ENCODE measurements at regions not wholly inside any gene's neighbourhood (a gene's known extent, or its start where the extent isn't known, plus 50 kb on each side); places are given as distances from the start of the nearest gene placed in this dataset.

DNA sequence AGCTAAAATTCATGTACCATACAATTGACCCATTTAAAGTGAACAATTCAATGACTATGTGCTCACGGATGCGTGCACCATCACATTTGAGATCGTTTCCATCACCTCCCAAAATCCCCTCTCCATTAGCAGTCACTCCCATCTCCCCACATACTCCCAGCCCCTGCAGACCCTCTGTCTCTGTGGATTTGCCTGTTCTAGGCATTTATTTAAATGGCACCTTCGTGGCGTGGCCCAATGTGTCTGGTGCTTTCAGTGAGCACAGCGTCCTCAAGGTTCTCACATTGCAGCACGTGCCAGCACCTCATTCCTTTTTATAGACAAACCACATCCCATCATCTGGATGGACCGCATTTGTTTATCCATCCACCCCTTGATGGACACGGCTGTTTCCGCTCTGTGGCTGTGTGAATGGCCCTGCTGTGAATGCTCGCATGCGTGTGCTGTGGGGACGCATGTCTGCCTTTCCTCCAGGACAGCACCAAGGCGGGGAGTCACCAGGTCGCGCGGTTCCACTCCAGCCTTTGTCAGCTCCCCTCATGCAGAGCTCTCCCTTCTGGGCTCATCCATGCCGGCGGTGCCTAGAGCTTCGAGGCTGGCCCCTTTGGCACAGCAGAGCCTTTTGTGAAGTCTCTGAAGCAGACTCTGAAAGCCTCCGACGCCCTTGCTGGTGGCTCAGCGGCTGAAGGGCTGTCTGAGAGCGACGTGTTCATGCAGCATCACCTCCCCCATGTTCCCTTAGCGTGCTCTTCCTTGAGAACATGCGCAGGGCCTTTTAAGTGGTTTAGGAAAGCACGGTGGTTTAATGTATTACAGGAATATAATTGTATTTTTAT lies 184.4 kb downstream of the KIF26A start:
- DNase-seq = no peak

DNA sequence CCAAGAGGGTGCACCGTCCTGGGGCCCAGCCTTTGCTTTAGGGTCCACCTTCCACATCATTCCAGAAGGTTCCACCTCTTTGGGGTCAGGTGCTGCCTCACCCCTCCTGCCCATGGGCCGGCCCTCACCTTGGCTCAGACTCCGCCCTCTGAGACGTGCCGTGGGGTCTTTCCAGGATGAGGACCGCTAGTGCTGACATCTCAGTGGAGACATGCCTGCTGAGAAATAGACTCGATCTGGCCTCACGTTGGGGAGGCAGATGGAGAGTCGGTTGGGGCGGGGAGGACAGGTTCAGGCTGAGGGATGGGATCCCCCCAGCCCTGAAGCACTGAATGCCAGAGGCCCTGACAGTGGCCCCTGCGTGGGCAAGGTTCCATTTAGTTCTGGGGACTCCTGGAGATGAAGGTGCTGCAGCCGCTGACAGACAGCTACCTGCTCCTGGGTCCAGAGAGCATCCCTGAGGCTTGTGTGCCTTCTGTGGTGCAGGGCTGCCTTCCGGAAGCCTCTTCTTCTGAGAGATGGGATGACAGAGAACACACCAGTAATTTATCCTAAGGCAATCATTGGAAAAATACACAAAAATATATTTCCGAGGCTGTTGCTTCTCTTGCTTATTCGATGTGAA lies 185.3 kb downstream of the KIF26A start:
- no peak for DNase-seq

DNA sequence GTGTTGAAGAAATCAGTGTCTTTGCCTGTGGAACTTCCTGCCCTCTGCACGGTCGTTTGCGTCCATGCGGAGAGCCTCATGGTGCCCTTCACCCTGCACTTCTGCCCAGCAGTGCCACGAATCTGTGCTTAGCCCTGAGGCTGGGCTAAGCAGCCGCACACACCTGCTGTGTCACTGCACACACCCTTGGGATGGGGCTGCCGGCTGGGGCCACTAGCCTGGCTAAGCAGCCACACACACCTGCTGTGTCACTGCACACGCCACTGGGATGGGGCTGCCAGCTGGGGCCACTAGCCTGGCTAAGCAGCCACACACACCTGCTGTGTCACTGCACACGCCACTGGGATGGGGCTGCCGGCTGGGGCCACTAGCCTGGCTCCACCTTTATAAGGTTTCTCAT lies 188.5 kb downstream of the KIF26A start:
- no peak for DNase-seq

DNA sequence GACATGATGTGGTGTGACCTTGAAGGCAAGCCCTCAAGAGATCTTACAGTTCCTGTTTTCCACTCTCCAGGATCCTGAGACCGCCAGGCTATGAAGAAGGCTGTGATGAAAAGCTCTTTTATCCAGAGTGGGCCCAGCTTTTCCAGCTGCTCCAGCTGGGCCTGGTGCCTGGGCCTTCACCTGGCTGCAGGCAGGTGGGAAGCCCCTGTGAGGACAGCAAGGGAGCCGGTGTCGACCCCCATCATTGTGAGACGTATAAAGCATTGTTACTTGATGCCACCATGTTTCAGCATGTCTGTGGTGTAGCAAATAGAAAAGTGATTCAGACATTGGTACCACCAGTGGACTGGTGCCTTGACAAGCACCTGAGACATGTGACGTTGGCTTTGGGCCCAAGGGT lies 190.2 kb downstream of the KIF26A start:
- DNase-seq = no peak

DNA sequence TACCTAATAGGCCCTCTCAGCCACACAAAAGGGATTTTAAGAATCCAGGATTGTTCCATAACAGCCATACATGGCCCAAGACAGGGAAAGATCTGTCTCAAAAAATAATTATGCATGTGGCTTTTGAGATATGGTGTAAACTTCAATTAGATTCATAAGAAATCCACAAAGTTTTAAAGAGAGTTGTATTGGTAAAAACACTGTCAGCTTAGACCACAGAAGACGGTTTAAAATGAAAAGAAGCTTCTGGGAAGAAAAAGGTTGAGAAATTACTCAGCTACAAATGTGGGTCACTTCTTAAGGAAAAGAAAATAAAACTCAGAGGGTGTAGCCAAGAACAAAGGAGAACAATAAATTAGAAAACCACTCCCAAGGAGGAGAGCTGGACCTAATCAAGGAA lies 191.4 kb downstream of the KIF26A start:
- no peak for DNase-seq

DNA sequence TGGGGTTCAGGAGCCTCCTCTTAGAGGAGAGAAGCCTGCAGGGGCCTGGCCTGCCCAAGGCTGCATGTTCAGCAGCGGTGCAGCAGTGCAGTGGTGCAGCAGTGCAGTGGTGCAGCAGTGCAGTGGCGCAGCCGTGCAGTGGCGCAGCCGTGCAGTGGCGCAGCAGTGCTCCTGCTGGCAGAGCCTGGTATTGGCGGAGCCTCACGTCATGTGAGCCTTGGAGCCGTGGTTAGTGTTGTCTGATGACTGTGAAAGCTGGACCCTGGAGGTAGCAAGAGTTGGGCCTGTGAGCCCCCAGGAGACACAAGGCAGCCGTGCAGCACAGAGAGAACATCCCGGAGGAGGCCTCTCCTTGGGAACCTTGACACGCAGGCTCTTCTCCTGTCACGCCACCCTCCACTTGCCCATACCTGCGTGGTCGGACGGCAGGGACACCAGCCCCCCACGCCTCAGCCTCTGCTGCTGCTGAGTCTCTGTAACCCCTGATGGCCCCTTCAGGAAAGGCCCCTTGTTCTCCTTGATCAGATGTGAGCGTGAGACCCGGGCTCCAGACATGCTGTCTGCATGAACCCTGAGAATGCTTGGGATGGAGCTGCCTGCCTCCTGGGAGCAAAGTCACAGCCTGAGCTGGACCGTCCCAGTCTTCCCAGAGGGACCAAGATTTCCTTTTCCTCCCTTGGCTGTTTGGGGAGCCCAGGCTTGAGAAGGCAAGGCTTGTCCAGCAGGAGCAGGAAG lies 193.7 kb downstream of the KIF26A start:
- DNase-seq = no peak

DNA sequence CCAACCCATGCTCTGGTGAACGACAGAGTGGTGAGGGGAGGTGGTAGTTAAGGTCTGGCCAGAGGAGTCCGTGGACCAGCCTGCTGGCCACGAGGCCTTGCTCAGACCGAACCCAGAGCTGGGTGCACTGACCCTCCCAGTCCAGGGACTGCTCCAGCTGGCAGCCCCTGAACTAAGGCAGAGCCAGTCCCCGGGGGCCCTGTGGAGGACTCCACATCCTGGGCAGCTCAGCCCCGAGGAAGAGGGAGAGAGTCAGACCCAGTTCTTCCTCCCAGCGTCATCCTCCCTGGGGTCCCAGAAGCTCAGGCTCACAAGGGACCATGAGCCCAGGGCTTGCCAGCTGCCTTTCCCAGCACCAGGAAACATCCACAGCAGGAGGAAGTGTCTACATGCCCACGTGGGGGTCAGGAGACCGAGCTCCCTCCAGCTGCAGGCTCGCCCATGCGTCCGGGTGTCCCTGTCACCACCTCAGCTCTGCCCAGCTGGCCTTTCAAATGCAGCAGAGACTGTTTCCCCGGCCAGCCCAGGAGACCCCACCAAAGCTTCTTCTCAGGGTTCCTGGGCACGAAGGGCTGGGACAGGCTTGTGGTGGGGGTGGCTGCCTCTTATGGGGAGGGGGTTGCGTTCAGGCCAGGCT lies 194.4 kb downstream of the KIF26A start:
- DNase-seq = no peak

DNA sequence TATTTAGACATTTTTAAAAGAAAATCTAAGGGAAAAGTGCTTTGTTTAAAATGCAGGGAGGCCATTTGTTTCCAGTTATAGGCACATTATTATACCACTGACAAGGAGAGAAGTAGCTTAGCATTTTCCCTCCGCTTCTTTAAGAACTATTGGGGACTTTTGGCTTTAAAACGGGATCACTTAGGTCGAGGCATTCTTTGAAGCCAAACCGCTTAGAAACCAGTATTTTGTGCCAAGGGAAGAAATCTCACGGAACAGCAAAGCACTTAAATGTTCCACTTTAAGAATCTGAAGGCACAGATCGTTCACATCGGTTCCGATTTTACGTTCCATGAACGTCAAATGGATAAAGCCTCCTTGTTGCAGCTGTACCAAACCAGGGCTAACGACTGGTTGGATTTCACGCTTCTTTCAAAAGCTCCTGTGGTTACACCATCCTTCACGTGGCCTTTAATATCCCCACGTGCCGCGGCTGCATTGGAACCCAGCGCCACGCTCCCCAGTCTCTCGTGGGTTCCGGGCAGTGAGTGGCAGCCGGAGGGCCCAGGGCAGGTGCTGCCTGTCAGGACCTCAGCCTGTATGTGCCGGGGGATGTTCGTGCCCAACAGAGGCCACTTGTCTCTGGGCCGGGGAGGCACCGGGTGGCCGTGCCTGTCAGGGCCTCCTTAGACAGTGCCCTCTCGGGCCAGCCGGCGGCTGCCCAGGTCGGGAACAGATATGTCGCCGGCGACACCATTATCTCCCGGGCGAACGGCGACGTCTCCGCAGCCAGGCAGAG lies 195.4 kb downstream of the KIF26A start:
- no peak for DNase-seq

DNA sequence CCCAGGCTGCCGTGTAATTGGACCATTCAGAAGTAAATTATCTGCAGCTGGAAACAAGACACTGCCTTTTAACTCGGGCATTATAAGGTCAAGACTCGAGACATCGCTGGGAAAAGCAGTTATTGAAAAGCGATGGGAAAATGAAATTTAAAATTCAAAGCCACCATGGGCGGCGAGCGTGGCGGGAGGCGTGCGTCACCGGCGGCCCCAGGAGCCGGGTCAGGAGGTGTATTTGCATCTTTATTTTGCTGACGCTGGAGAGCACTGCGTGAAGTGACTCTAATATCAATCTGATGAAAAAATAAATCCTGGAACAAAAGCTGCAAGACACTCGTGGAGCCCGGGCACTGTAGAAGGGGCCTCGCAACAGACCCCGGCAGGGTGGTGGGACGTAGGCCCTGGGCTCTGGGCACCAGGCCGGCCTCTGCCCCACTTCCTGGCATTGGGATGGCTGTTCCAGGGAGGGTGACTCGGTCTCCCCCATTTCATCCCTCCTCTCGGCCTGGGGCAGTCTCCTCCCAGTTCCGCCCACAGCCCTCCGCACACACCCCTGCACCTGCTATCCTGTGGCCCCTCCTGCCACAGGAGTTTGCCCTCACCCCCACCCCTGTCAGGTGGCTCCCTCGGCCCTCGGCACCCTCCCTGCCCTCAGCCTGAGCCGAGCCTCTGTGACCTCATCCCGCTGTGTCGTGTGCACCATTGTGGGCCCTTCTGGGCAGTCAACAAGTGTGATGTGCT lies 196.2 kb downstream of the KIF26A start:
- DNase-seq = no peak

DNA sequence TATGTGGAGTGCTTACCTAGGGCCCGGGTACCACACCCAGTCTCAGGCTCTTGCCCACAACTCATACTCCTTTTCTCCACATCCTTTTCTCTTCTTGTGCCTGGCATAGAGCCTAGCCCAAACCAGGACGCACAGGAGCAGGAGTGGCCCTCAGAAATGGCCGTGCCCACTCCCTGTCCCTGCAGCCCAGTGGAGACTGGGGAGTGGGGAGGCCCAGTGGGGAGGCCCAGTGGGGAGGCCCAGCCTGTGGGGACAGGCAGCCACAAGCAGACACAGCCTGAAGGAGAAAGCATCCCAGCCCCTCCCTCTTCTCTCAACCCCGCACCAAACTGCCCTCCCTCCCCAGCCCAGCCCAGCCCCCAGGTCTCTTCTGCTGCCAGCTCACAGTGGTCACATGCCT lies 196.8 kb downstream of the KIF26A start:
- no peak for DNase-seq

DNA sequence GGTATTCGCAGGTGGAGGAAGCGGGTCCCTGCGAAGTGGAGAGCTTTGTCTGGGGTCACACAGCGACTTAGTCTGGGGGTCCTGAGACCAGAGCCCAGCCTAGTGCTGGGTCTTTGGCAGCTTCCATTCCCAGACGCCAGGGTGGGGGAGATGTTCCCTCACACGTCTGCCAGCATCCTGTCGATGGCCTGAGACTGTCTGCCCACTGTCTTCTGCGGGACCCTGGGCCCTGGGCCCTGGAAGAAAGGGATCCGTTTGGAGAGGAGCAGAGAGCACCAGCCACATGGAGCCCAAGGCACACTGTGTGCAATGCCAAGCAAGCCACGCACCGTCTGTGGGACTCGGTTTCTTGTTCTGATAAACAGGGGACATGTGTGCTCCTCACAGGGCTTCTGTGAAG lies 197.2 kb downstream of the KIF26A start:
- DNase-seq = no peak

DNA sequence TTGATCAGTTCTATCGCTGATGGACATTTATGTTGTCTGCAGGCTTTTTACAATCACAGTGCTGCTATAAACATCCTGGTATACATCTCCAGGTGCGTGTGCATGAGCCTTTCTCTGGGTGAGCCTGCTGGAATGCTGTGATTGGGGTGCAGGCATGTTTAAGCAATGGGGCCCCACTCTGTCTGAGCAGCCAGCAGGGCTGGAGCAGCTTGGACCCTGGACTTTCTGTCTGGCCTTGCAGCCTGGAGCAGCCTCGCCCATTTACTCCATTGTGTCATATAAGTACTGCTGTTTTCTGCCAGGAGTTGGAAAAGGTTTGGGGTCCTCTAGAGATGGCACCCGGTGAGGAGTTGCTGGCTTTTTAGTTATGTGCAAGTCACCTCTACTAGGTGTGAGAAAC lies 199.0 kb downstream of the KIF26A start:
- no peak for DNase-seq

DNA sequence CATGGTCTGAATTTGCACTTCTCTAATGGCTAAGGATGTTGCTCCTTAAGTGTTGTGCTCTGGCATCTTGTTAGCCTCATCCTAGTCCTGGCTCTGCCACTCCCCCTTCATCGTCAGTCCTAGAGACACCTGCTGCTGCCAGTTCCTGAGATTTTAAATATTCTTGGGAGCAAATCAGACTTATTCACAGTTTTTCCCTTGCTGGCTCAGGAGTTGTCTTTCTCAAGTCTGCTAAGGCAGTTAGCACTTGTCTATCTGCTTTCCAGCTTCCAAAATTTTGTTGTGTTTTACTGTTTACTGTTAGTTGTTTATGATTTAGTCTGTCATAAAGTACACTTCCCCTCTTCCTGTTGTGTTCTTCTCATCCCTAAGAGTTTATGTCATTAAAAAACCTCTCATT lies 201.0 kb downstream of the KIF26A start:
- DNase-seq = no peak

DNA sequence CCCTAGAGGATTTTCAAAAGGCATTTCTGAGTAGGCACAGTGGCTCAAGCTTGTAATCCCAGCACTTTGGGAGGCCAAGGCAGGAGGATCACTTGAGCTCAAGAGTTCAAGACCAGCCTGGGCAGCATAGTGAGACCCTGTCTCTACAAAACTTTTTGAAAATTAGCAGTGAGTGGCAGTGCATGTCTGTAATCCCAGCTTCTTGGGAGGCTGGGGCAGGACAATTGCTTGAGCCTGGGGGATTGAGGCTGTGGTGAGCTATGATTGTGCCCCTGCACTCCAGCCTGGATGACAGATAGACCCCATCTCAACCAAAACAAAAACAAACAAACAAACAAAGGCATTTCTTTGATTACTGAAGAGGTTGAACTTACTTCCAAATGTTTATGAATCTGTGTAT lies 201.4 kb downstream of the KIF26A start:
- no peak for DNase-seq

DNA sequence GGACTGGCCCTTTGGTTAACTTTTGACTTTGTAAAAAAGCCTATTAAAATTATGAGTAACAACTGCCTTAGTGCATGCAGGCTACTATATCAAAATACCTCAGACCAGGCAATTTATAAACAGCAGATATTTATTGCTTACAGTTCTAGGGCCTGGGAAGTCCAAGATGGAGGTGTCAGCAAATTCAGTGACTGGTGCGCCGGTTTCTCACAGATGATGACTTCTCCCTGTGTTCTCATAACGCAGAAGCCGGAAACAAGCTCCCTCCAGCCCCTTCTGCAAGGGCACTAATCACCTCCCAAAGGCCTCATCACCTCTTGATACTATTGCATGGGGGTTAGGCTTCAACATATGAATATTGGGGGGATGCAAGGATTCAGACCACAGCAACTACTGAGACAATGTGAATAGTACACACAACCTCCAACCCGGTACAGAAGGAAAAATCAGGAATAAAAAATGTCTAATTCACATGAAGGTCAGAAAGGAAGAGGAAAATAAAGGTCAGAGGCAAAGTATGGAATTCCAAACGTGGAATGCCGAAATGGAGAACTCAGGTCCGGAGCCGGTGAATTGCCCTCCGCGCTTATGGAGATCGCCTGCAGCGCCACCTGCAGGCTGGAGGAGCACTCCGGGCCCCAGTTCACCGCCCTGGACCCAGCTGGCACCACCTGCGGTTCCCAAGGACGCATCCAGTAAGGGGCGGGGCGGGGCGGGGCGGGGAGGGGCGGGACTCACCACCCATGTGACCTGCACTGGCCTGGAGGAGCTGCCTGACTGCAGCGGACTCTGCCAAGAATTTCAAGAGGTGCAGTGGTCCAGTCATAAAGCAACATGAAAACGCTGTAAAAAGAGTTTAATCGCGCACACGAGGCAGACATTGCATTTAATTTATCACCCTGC lies 203.4 kb downstream of the KIF26A start:
- DNase-seq = peak; percentile 2

DNA sequence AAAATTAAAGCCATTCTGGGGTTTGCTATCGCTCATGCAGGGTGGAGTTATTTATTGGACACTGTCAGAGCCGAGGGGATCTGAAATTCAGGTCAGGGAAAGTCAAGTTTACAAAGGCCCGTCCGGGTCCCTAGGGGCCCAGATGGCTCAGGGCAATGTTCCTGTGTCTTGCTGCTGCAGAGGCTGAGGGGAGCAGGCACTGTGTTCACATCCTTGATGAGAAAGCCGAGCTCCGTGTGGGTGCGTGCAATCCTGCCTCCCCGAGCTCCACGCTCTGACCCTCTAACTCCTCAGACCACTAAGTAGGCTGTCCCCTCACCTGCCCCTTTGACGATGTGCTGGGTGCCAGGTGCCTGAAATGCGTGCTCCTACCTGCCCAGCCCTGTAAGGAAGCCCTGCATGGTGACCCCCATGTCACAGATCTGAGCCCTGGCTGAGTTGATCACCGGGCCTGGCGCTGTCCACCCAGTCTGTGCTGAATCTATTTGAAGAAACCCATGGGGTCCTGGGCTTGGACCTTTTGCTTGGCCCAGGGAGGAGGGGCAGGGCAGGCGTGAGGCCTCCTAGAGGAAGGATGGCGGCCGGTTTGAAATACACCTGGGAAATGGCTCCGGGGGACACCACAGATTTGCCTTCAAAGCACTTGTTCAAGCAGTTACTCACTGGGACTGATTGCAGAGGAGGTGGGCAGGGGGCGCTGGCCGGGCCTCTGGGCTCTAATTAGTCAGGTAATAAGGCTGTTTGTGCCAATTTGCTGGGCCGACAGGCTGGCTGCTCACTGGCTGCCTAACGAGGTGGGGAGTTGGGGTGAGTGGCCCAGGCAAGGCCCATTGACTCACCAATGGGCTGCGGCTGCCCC lies 204.3 kb downstream of the KIF26A start:
- DNase-seq = no peak

DNA sequence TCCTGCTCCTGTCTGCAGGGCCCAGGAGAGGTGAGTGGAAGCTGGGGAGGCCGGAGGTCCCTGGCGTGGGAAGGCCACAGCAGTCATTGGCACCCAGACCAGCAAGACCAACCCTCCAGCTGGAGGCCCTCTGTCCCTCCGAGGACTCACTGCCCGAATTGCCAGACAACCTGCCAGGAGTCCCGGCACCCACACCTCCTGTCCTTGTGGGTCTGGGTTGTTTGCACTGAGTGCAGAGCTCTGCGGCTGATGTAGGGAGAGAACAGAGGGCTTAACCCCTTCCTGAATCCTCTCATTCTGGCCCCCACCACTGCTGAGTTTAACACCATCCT lies 204.9 kb downstream of the KIF26A start:
- DNase-seq = no peak

DNA sequence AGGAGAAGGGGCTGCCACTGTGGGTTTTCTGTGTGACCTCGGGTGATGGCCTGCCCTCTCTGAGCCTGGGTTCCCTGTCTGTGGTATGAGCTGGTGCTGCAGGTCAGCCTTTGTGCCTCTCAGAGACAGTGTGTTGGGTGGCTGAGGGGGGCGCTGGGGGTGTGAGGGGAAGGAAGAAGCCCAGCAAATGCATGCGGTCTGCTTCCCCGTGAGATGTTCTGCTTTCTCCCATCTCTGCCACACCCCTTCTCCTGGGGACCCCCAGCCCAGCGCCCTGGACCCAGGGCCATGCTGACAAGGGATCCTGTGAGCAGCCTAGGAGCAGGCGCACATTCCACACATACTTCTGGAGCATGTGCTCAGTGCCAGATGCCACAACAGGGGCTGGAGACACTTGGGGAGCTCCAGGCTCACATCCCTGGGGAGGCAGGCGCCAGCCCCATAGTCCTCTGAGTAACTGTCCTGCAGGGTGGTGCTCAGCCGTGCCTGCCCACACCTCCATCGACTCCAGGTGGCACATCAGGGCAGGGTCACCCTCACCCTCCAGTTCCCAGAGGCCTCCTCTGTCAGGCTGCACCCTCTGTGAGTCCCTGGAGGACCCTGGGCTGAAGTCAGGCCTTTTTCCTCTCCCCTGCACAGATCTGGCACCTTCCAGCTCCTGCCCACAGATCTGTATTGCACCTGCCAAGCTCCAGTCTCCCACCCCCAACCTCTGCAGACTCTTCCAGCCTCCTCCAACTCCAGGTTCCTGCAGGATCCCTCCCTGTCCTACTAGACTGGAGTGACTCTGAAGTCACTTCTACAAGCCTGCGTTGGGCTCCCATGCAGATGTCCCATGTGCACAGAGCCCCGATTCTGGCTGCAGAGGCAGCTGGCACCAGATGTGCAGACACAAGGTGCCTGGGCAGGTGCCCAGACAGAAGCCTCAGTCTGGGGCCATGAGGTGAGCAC lies 205.6 kb downstream of the KIF26A start:
- DNase-seq = no peak

Measured in NCI-H1436 (cell line).